ENCODE measurements at regions not wholly inside any gene's neighbourhood (a gene's known extent, or its start where the extent isn't known, plus 50 kb on each side); places are given as distances from the start of the nearest gene placed in this dataset.

- no peak for TF ChIP-seq CTCF (IDR thresholded peaks at IDR 0.05; ENCODE audit: insufficient read depth, low read depth, low read length, missing control alignments)
- no peak overlapping the region for H3K4me3 ChIP-seq (ENCODE audit: low read length)
- DNase-seq (ENCODE audit: low read depth) = no peak
Observed at GRCh38 chr9:103371152-103371551, 376.0 kb downstream of the CYLC2 start.

DNA sequence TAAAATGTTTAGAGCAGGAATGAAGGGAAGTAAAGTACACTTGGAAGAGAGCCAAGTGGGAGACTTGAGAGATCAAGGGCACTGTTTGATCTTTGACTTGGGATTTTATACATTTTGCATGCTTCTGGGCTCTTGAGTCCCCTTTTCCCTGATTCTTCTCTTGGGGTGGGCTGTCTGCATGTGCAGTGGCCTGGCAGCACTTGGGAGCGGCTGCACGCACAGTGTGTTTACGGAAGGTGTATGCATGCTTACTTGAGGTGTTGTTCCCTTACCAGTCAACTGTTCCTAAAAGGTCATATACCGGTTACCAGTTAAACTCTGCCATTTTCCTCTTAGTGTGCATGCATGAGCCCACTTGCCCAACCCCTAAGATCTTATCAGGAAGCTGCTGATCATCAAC, 377.7 kb downstream of the CYLC2 start:
- DNase-seq (ENCODE audit: low read depth) = no peak
- TF ChIP-seq CTCF (IDR thresholded peaks at IDR 0.05; ENCODE audit: insufficient read depth, low read depth, low read length, missing control alignments) = no peak
- no peak overlapping the region for H3K4me3 ChIP-seq (ENCODE audit: low read length)

GRCh38 chr9:103377667-103378066, 382.5 kb downstream of the CYLC2 start:
- no peak for TF ChIP-seq CTCF (IDR thresholded peaks at IDR 0.05; ENCODE audit: insufficient read depth, low read depth, low read length, missing control alignments)
- DNase-seq (ENCODE audit: low read depth) = no peak
- no peak overlapping the region for H3K4me3 ChIP-seq (ENCODE audit: low read length)

DNA sequence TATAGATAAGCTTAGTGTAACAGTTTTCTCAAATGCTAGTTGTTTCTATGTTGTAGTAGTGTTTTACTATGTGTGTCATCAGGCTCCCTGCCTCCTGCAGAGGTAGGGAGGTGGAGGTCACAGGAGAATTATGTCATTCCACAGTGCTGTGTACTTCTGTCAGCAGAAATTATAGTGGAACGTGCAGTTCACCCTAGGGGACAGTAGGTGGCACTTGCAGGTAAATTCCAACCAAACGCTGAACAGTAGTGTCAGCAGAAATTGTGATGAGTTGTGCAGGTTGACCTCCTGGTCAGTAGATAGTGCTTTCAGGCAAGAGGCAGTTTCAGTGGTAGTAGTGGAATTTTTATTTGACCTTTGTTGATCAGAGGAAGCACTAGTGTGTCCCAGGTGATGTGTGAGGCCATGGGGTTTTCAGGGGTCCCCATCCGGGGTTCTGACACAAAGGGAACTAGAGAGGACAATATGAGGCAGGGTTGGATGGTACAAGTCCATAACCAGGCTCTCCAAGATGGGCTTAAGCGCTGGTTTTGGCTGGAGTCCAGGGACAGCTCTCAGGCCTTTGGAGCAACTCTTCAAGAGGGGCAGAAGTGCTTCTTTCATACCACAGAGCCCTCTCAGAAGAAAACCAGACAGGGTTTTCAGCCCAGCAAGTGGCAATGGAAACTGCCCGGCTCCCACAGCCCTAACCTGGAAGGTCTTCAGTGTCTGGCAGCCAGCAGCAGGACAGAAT, 402.9 kb downstream of the CYLC2 start:
- peak; percentile 86 for TF ChIP-seq CTCF (IDR thresholded peaks at IDR 0.05; ENCODE audit: insufficient read depth, low read depth, low read length, missing control alignments)
- H3K4me3 ChIP-seq (ENCODE audit: low read length) = no peak overlapping the region
- DNase-seq (ENCODE audit: low read depth) = peak; percentile 85

DNA sequence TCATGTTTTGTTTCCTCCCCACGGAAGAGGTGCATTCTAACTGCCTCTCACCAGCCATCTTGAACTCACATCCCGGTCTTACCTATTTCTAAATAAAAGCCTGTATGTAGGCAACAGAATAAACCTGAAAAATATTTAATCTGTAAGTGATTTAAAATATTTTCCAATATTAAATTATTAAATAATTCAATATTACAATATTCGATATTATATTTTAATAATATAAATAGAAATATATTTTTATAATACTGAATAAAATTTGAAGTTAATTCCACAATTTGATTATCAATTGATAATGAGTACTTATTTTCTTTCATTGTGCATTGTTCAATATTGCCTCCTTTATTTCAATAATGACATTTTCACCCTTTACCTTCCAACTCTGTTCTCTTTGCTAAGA, 404.4 kb downstream of the CYLC2 start:
- no peak for TF ChIP-seq CTCF (IDR thresholded peaks at IDR 0.05; ENCODE audit: insufficient read depth, low read depth, low read length, missing control alignments)
- H3K4me3 ChIP-seq (ENCODE audit: low read length) = no peak overlapping the region
- no peak for DNase-seq (ENCODE audit: low read depth)

- DNase-seq (ENCODE audit: low read depth) = no peak
- no peak for TF ChIP-seq CTCF (IDR thresholded peaks at IDR 0.05; ENCODE audit: insufficient read depth, low read depth, low read length, missing control alignments)
- no peak overlapping the region for H3K4me3 ChIP-seq (ENCODE audit: low read length)
Observed at GRCh38 chr9:103407260-103407659, 412.1 kb downstream of the CYLC2 start.

DNA sequence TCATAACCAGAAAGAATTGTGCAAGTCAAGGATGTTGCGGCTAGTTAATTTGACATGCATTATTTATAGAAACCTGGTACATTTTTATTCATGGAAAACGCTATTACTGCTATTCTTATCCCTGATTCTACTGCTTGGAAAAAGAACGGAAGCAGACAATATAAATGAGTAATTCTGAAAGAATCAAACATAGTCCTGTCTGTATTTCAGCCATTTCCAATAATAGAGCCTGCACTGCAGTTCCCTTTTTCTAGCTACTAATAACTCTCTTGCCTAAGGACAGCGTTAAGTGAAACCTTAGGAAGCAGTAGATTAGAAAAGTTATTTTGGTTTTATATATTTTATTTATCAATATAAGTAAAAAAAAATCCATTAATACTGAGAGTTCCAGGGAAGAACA, 414.9 kb downstream of the CYLC2 start:
- TF ChIP-seq CTCF (IDR thresholded peaks at IDR 0.05; ENCODE audit: insufficient read depth, low read depth, low read length, missing control alignments) = no peak
- H3K4me3 ChIP-seq (ENCODE audit: low read length) = no peak overlapping the region
- DNase-seq (ENCODE audit: low read depth) = no peak
